ENCODE measurements at regions not wholly inside any gene's neighbourhood (a gene's known extent, or its start where the extent isn't known, plus 50 kb on each side); places are given as distances from the start of the nearest gene placed in this dataset.
"Not testable (repeated sequence)": the region's sequence is repeated elsewhere in the genome, so short reads cannot be mapped to it uniquely, and the experiment has no call there.

DNA sequence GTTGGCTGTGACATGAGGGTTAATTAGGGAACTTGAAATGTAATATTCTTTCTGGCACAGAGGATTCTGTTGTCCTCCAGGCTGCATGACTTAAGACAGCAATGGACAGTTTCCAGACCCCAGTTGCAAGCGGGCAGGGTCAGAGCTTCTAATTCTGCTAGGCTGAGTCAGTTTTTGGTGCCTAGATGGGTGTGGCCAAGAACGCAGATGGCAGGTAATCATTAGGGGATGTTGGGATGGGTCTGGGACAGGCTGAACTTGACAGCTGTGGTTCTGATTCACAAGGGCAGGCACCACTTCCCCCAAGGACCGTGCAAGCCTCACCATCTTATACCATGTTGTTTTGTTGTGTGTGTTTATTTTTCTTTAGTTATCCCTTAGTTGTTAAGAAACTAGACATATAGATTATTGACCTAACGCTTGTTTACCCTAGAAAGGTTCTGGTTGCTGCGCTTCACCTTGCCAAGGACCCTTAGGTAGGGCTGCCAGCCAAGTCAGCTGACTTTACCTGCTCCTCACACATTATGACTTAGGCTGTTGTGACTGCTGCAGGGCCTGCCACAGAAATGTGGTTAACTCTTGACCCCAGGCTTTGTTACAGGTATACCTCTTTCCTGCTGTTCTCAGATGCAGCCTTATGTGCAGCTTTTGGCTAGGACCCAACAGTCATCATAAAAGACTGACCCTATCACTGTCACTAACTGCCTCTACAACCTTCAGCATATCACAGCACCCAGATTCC is 117.7 kb upstream of the KLF12 start:
- no peak for DNase-seq (ENCODE audit: low read depth)
- no peak overlapping the region for H3K4me3 ChIP-seq (ENCODE audit: low read depth, low read length)
- TF ChIP-seq, protein P1, sequence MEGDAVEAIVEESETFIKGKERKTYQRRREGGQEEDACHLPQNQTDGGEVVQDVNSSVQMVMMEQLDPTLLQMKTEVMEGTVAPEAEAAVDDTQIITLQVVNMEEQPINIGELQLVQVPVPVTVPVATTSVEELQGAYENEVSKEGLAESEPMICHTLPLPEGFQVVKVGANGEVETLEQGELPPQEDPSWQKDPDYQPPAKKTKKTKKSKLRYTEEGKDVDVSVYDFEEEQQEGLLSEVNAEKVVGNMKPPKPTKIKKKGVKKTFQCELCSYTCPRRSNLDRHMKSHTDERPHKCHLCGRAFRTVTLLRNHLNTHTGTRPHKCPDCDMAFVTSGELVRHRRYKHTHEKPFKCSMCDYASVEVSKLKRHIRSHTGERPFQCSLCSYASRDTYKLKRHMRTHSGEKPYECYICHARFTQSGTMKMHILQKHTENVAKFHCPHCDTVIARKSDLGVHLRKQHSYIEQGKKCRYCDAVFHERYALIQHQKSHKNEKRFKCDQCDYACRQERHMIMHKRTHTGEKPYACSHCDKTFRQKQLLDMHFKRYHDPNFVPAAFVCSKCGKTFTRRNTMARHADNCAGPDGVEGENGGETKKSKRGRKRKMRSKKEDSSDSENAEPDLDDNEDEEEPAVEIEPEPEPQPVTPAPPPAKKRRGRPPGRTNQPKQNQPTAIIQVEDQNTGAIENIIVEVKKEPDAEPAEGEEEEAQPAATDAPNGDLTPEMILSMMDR (IDR thresholded peaks at IDR 0.05; ENCODE audit: insufficient read depth, low read depth, low read length, missing control alignments): no peak

GRCh38 chr13:74250738-74251190 is 116.6 kb upstream of the KLF12 start:
- no peak overlapping the region for H3K4me3 ChIP-seq (ENCODE audit: low read depth, low read length)
- TF ChIP-seq, protein P1 (IDR thresholded peaks at IDR 0.05; ENCODE audit: insufficient read depth, low read depth, low read length, missing control alignments): no peak
- DNase-seq (ENCODE audit: low read depth): no peak

- no peak for DNase-seq (ENCODE audit: low read depth)
- TF ChIP-seq, protein P1 (IDR thresholded peaks at IDR 0.05; ENCODE audit: insufficient read depth, low read depth, low read length, missing control alignments): no peak
- H3K4me3 ChIP-seq (ENCODE audit: low read depth, low read length): no peak overlapping the region
Observed at GRCh38 chr13:74248477-74248876, 114.3 kb upstream of the KLF12 start.

DNA sequence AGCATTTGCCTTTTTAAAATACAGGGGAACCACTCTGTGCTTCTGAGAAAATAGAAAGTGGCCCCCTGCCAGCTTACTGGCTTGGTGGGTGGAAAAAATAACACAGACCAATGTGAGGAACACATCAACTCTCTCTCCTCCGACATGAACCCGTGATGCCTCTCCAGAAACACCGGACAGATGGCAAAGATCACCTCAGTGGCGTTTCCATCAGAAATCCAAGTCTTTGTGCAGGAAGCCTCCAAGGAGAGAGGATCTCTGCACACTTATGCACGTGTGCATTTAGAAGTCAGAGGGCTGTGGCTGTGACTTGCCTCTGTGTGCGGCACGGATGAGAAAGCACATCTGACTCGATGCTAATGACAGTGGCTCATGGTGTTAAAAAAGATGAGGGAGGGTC is 112.3 kb upstream of the KLF12 start:
- H3K4me3 ChIP-seq (ENCODE audit: low read depth, low read length): no peak overlapping the region
- TF ChIP-seq, protein P1 (IDR thresholded peaks at IDR 0.05; ENCODE audit: insufficient read depth, low read depth, low read length, missing control alignments): no peak
- no peak for DNase-seq (ENCODE audit: low read depth)

- H3K4me3 ChIP-seq (ENCODE audit: low read depth, low read length): no peak overlapping the region
- TF ChIP-seq, protein P1 (IDR thresholded peaks at IDR 0.05; ENCODE audit: insufficient read depth, low read depth, low read length, missing control alignments): no peak
- DNase-seq (ENCODE audit: low read depth): no peak
Observed at GRCh38 chr13:74243637-74244526, 109.7 kb upstream of the KLF12 start.

- not testable (repeated sequence) for DNase-seq (ENCODE audit: low read depth); H3K4me3 ChIP-seq (ENCODE audit: low read depth, low read length)
Observed at GRCh38 chr13:74241343-74241742, 107.1 kb upstream of the KLF12 start.

DNA sequence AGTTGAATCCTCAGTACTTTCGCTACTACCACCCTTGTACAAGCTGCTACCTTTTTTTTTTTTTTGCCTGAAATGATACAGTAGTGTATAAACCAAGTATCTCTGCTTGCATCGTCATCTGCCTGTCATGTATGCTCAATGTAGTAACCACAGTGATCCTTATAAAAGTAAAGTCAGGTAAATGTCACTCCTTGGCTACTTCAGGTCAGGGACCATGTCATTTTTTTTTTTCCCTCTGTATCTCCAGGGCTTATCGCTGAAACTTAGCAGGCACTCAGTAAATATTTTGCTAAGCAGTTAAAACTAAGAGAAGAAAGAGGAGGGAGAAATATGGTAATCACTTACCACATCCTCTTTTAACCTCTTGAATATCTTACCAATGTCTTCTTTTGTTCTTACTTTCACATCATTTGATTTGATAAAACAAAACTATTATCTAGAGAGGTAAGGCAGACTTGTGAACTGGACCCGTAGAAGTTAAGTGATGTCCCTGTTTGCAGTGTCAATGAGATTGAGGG is 96.8 kb upstream of the KLF12 start:
- TF ChIP-seq, protein P1 (IDR thresholded peaks at IDR 0.05; ENCODE audit: insufficient read depth, low read depth, low read length, missing control alignments): no peak
- DNase-seq (ENCODE audit: low read depth): no peak
- H3K4me3 ChIP-seq (ENCODE audit: low read depth, low read length): no peak overlapping the region
